BLaER1 (cell line): ENCODE measurements at regions not wholly inside any gene's neighbourhood (a gene's known extent, or its start where the extent isn't known, plus 50 kb on each side); places are given as distances from the start of the nearest gene placed in this dataset.

Experiments
- H3K27ac ChIP-seq: shearing (Covaris generic); formaldehyde crosslinking; 2 replicates; pipeline ENCODE4 v1.8.1; 2022
- H3K27me3 ChIP-seq: shearing (Covaris generic); formaldehyde crosslinking; 2 replicates; pipeline ENCODE4 v1.8.1; 2022
- H3K36me3 ChIP-seq: shearing (Covaris generic); formaldehyde crosslinking; 2 replicates; pipeline ENCODE4 v1.8.1; 2022
- H3K4me1 ChIP-seq: shearing (Covaris generic); formaldehyde crosslinking; 2 replicates; pipeline ENCODE4 v1.8.1; 2022
- H3K4me2 ChIP-seq: shearing (Covaris generic); formaldehyde crosslinking; 2 replicates; pipeline ENCODE4 v1.8.1; 2022
- H3K4me3 ChIP-seq: shearing (Covaris generic); formaldehyde crosslinking; 2 replicates; pipeline ENCODE4 v1.8.1; 2022
- H3K9ac ChIP-seq: shearing (Covaris generic); formaldehyde crosslinking; 2 replicates; pipeline ENCODE4 v1.8.1; 2022
- H3K9me3 ChIP-seq: shearing (Covaris generic); formaldehyde crosslinking; 2 replicates; pipeline ENCODE4 v1.8.1; 2022
- H4K20me1 ChIP-seq: shearing (Covaris generic); formaldehyde crosslinking; 2 replicates; pipeline ENCODE4 v1.8.1; 2022
- Cebpa-rat ChIP-seq: shearing (Covaris generic); IDR thresholded peaks from 2 replicates; pipeline ENCODE4 v1.8.1; 2022

- Histone ChIP-seq H3K4me2 (no peak overlapping the region), H3K4me3 (no peak overlapping the region), H3K36me3 (no peaks in the 10 kb centered on the region), H3K27me3 (no peaks in the 10 kb centered on the region), H3K9me3 (no peaks in the 10 kb centered on the region), H3K9ac (no peak overlapping the region), H4K20me1 (no peaks in the 10 kb centered on the region), H3K27ac (no peak overlapping the region), H3K4me1 (no peaks in the 10 kb centered on the region)
- TF ChIP-seq Cebpa-rat = no peak
Observed at GRCh38 chr4:129561886-129562671, 466.1 kb downstream of the C4orf33 start.

GRCh38 chr4:129565214-129565613 lies 469.3 kb downstream of the C4orf33 start:
- H3K27ac ChIP-seq = no peak overlapping the region

GRCh38 chr4:129570326-129570725 lies 474.4 kb downstream of the C4orf33 start:
- no peak overlapping the region for H3K4me2 ChIP-seq
- H3K4me3 ChIP-seq = no peak overlapping the region
- H3K9me3 ChIP-seq = no peaks in the 10 kb centered on the region
- no peaks in the 10 kb centered on the region for H3K4me1 ChIP-seq
- no peak overlapping the region for H3K9ac ChIP-seq
- H3K36me3 ChIP-seq = no peaks in the 10 kb centered on the region
- no peaks in the 10 kb centered on the region for H3K27me3 ChIP-seq
- no peaks in the 10 kb centered on the region for H4K20me1 ChIP-seq
- no peak for TF ChIP-seq Cebpa-rat
- H3K27ac ChIP-seq = no peak overlapping the region

More at GRCh38 chr4:129565214-129565613, 469.3 kb downstream of the C4orf33 start:
- Histone ChIP-seq H3K4me3 (no peak overlapping the region), H4K20me1 (no peaks in the 10 kb centered on the region), H3K27me3 (no peaks in the 10 kb centered on the region), H3K4me2 (no peak overlapping the region), H3K36me3 (no peaks in the 10 kb centered on the region), H3K9me3 (no peaks in the 10 kb centered on the region), H3K9ac (no peak overlapping the region), H3K4me1 (no peaks in the 10 kb centered on the region)
- TF ChIP-seq Cebpa-rat = no peak

GRCh38 chr4:129578336-129578735 lies 482.4 kb downstream of the C4orf33 start:
- Histone ChIP-seq H3K36me3 (no peaks in the 10 kb centered on the region), H3K4me3 (no peak overlapping the region), H3K27ac (no peak overlapping the region), H4K20me1 (no peaks in the 10 kb centered on the region), H3K27me3 (no peaks in the 10 kb centered on the region), H3K4me2 (no peak overlapping the region), H3K9me3 (no peaks in the 10 kb centered on the region), H3K9ac (no peak overlapping the region), H3K4me1 (no peaks in the 10 kb centered on the region)
- no peak for TF ChIP-seq Cebpa-rat

- TF ChIP-seq Cebpa-rat = no peak
- Histone ChIP-seq H3K27me3 (no peaks in the 10 kb centered on the region), H4K20me1 (no peaks in the 10 kb centered on the region), H3K4me3 (no peak overlapping the region), H3K9ac (no peak overlapping the region), H3K27ac (no peak overlapping the region), H3K9me3 (no peaks in the 10 kb centered on the region), H3K4me2 (no peak overlapping the region), H3K4me1 (no peaks in the 10 kb centered on the region), H3K36me3 (no peaks in the 10 kb centered on the region)
Observed at GRCh38 chr4:129581305-129581704, 485.4 kb downstream of the C4orf33 start.

GRCh38 chr4:129583868-129584267 lies 487.9 kb downstream of the C4orf33 start:
- Histone ChIP-seq H3K4me2 (no peak overlapping the region), H3K36me3 (no peaks in the 10 kb centered on the region), H3K4me3 (no peak overlapping the region), H4K20me1 (no peaks in the 10 kb centered on the region), H3K27me3 (no peaks in the 10 kb centered on the region), H3K9ac (no peak overlapping the region), H3K4me1 (no peaks in the 10 kb centered on the region), H3K9me3 (no peaks in the 10 kb centered on the region), H3K27ac (no peak overlapping the region)
- no peak for TF ChIP-seq Cebpa-rat

- Histone ChIP-seq H3K4me1 (no peaks in the 10 kb centered on the region), H3K9me3 (0 out of 2 replicates have a peak, but pooled peaks cover 3% of the 10 kb centered on the region), H3K27me3 (no peaks in the 10 kb centered on the region), H3K4me3 (no peak overlapping the region), H3K4me2 (no peak overlapping the region), H3K36me3 (no peaks in the 10 kb centered on the region), H3K27ac (no peak overlapping the region), H3K9ac (no peak overlapping the region), H4K20me1 (no peaks in the 10 kb centered on the region)
- TF ChIP-seq Cebpa-rat = no peak
Observed at GRCh38 chr4:129598582-129598981, 502.6 kb downstream of the C4orf33 start.

- Histone ChIP-seq H3K9me3 (no peaks in the 10 kb centered on the region), H3K4me3 (no peak overlapping the region), H4K20me1 (no peaks in the 10 kb centered on the region), H3K27me3 (no peaks in the 10 kb centered on the region), H3K36me3 (no peaks in the 10 kb centered on the region), H3K4me2 (no peak overlapping the region), H3K4me1 (no peaks in the 10 kb centered on the region), H3K9ac (no peak overlapping the region), H3K27ac (no peak overlapping the region)
- no peak for TF ChIP-seq Cebpa-rat
Observed at GRCh38 chr4:129600898-129601297, 504.9 kb downstream of the C4orf33 start.

- Histone ChIP-seq H4K20me1 (no peaks in the 10 kb centered on the region), H3K4me2 (no peak overlapping the region), H3K27me3 (no peaks in the 10 kb centered on the region), H3K4me3 (no peak overlapping the region), H3K9me3 (no peaks in the 10 kb centered on the region), H3K27ac (no peak overlapping the region), H3K9ac (no peak overlapping the region), H3K4me1 (peaks cover 11% of the 10 kb centered on the region; the same call in 1 of the 2 replicates), H3K36me3 (no peaks in the 10 kb centered on the region)
- TF ChIP-seq Cebpa-rat = no peak
Observed at GRCh38 chr4:129602447-129602846, 506.5 kb downstream of the C4orf33 start.

GRCh38 chr4:129603241-129603931 lies 507.4 kb downstream of the C4orf33 start:
- Histone ChIP-seq H3K9me3 (no peaks in the 10 kb centered on the region), H3K27me3 (no peaks in the 10 kb centered on the region), H3K27ac (no peak overlapping the region), H3K9ac (no peak overlapping the region), H3K4me2 (no peak overlapping the region), H4K20me1 (no peaks in the 10 kb centered on the region), H3K36me3 (no peaks in the 10 kb centered on the region), H3K4me1 (peaks cover 11% of the 10 kb centered on the region; the same call in 1 of the 2 replicates), H3K4me3 (no peak overlapping the region)
- no peak for TF ChIP-seq Cebpa-rat
